Left renal pelvis (tissue), 4 donors: ENCODE measurements at regions not wholly inside any gene's neighbourhood (a gene's known extent, or its start where the extent isn't known, plus 50 kb on each side); places are given as distances from the start of the nearest gene placed in this dataset.
"Not testable (repeated sequence)": the region's sequence is repeated elsewhere in the genome, so short reads cannot be mapped to it uniquely, and the experiment has no call there.

Experiments
- DNase-seq, 4 donors: peaks; one replicate each; pipeline ENCODE4 v3.0.0-alpha.2; 2013; ENCODE audit warnings: low read depth in 4 of 4, low spot score in 3 of 4

DNA sequence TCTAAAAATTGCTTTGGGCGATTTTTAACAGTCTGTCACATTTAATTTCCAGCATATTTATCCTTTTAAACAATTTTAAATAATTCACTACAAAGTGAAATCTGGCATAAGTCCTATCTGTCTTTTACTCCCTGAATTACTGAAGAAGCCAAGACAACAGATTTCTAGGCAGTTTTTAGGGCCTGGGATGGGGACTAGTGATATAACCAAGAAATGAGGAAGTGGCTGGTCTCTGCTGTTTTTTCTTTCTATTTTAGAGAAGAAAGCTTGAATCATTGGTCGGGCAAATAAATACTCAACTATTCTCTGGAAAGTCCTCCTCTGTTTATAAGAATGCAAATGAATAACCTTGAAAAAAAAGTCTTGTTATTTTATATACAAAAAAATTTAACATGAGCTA, 79.7 kb upstream of the SSBP2 start:
- DNase-seq = no peak

GRCh38 chr5:81829242-81829641, 78.3 kb upstream of the SSBP2 start:
- DNase-seq = no peak

- no peak for DNase-seq
These were observed 76.6 kb upstream of the SSBP2 start for GRCh38 chr5:81827500-81827899.

DNA sequence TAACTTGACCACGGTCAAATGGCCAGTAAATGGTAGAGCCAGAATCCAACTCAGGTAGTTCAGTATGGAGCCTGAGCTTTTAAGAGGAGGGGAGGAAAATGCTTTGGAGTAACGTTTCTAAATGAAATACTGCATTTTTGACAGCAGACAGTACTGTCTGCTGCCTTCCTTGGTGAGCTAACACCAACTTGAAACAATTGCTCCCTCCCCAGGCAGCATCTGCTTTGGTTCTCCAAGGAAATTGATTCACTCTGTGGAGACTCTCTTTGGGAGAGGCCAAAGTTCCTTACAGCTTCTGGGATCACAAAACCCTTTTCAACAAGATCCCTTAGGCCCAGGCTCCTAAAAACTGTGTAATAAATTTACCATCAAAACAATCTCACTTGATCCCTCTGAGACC, 75.2 kb upstream of the SSBP2 start:
- no peak for DNase-seq

DNA sequence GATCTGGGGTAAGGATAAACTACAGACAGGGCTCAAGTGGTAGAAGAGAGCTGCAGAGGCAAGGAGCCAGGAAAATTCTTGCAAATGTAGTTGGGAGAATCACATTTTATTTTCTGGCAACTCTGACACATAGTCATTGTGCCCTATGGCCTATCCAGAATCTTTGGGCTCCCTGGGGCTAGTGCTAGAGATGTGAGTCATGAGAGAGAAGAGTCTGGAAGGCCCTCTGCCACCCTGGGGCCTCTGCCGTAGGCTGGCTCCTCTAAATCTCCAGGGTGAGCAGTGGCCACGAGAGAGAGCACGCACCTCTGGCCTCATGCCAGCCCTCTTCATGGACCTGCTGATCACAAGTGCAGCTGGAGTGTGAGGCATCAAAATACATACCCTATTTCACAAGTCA, 74.3 kb upstream of the SSBP2 start:
- no peak for DNase-seq

DNA sequence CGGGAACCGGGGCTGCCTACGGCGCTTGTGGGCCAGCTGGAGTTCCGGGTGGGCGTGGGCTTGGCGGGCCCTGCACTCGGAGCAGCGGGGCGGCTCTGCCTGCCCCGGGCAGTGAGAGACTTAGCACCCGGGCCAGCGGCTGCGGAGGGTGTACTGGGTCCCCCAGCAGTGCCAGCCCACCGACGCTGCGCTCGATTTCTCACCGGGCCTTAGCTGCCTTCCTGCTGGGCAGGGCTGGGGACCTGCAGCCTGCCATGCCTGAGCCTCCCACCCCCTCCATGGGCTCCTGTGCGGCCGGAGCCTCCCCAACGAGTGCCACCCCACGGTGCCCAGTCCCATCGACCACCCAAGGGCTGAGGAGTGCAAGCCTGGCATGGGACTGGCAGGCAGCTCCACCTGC, 72.8 kb upstream of the SSBP2 start:
- DNase-seq = not testable (repeated sequence)

DNA sequence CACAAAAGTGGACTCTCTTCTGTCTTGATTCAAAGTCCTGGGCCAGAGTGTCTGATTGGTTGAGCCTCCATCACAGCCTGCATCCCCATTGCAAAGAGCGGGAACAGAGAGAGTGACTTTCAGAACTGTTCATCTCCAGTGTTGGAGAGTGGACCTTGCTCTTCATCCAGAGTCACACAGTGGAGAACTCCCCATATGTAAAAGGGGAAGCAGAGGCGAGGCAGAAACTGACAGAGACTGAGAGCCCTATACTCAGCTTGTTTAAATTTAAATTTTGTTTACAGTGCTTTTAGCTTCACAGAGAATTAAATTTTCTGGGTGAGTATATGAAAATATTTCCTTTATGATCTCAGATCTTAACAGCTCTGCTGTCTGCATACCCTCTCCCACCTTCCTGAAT, 70.0 kb upstream of the SSBP2 start:
- no peak for DNase-seq

GRCh38 chr5:81820318-81820636, 69.4 kb upstream of the SSBP2 start:
- DNase-seq = no peak

- DNase-seq = no peak
These were observed 68.8 kb upstream of the SSBP2 start for GRCh38 chr5:81819556-81820317.

DNA sequence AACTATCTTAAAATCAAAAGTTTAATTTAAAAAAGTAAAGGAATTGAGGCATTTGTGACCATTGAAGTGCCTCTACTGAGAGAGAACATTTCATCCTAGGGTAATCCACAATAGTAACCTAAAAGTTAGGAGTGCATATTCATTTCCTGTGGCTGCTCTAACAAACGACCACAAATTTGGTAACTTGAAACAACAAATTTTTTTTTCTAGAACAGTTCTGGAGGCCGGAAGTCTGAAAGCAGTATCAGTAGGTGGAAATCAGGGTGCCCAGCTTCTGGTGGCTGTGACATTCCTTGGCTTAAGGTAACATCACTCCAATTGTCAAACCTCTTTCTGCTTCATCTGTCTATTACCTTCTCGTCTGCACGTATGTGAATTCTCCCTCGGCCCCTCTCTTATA, 67.1 kb upstream of the SSBP2 start:
- DNase-seq = no peak

DNA sequence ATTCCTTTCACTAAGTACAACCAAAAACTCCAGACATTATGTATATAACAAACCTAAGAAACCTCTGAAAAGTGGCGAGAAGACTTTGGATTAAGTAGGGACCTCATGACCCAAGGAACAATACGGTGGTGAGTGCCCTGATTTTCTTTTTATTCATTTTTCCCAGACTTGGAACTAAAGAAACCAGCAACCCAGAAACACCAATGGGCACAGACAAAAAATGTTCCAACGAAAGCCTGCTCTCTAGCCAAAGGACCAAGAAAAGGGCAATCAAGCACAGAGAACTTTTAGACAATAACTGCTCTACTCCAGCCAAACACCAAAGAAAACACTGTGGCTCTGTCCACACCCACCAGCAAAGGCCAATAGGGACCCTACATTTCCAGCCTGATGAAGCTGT, 66.2 kb upstream of the SSBP2 start:
- DNase-seq = no peak

DNA sequence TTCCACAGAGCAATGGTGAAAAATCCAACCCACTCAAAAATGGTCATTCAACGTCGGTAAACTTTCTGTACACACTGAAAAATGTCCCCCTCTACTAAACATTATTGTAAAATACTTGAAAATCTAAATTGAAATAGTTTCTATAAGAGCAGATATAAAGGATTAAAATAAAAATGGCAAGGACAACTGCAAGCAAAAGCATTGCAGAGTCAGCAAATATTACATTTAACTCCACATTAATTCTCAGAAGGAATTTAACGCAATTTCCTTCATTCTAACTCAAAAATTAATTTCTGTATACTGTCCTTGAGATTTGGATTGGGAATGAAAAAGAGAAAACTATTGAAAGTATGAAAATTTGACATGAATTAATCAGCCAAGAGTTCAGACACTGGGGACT, 64.4 kb upstream of the SSBP2 start:
- DNase-seq = no peak

DNA sequence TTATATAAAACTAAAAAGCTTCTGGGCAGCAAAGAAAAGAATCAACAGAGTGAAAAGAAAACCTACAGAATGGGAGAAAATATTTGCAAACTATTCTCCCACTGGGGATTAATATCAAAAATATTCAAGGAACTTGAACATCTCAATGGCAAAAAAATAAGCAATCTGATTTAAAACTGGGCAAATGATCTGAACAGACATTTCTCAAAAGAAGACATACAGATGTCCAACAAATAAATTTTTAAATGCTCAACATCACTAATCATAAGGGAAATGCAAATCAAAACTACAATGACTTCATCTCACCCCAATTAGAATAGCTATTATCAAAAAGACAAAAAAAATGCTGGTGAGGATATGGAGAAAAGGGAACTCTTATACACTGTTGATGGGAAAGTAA, 57.2 kb upstream of the SSBP2 start:
- no peak for DNase-seq

DNA sequence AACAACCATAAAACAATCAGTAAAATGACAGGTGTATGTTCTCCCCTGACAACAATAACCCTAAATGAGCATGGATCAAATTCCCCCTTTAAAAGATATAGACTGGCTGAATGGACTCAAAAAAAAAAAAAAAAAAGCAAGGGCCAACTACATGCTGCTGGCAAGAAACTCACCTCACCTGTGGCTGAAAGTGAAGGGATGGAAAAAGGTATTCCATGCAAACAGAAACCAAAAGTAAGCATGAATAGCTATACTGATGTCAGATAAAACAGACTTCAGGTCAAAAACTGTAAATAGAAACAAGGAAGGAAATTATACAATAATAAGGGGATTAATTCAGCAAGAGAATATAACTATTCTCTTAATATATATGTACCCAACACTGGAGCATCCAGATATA, 54.2 kb upstream of the SSBP2 start:
- DNase-seq = no peak

GRCh38 chr5:81803812-81804211, 52.9 kb upstream of the SSBP2 start:
- no peak for DNase-seq

DNA sequence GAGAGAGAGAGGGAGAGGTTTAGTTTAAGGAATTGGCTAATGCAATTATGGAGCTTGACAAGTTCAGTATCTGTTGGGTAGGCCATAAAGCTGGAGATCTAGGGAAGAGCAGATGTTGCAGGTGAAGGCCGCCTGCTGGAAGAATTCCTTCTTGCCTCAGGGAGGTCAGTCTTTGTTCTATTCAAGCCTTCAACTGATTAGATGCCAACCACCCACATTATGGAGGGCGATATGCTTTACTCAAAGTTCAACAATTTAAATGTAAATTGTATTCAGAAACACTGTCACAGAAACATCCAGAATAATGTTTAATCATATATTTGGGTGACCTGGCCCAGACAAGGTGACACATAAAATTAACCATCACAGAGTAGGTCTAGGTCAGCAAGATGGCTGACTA, 51.7 kb upstream of the SSBP2 start:
- no peak for DNase-seq

DNA sequence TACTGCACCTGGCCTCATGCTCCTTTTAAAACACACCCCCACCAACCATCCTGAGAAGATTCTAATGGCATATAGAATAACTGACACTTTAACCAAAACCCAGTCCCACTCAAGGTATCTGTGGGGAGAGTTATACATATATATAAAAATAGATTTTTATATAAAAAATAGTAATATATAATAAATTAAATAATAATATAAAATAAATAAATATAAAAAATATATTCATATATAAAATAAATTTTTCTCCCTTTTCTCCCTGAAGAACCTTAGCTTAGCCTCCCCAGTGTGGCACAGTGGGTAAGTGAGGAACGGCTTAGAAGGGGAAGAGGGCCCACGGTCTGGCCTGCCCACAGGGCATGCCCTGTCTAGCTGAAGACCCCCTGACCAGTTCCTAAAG, 51.1 kb upstream of the SSBP2 start:
- DNase-seq = no peak

GRCh38 chr5:81800797-81801196, 49.9 kb upstream of the SSBP2 start:
- no peak for DNase-seq
